HEK293T (cell line): ENCODE measurements at regions not wholly inside any gene's neighbourhood (a gene's known extent, or its start where the extent isn't known, plus 50 kb on each side); places are given as distances from the start of the nearest gene placed in this dataset.

ENCODE experiments used
- CTCF ChIA-PET: fragments of 350-600 bp; formaldehyde crosslinking; extraction: SDS; loops from one replicate; lab custom pipeline; 2021; ENCODE audit warnings: antibody characterized with exemption, inconsistent platforms; lab: Yijun Ruan, JAX
- POLR2A ChIA-PET: fragments of 350-600 bp; formaldehyde crosslinking; extraction: SDS; loops from one replicate; lab custom pipeline; 2020; ENCODE audit warnings: antibody characterized with exemption, inconsistent platforms; lab: Yijun Ruan, JAX
- DNase-seq: peaks from one replicate; pipeline ENCODE4 v3.0.0; 2012; ENCODE audit warnings: mixed read lengths; ENCODE audit errors: extremely low spot score
- ARNT ChIP-seq: fragments of 450-650 bp; IDR thresholded peaks from 2 replicates; pipeline ENCODE4 v1.6.1; 2017; ENCODE audit warnings: mild to moderate bottlenecking
- BHLHE40 ChIP-seq: fragments of 450-650 bp; IDR thresholded peaks from 2 replicates; pipeline ENCODE4 v1.6.1; 2016; ENCODE audit warnings: mild to moderate bottlenecking, moderate library complexity, borderline replicate concordance
- CTBP1 ChIP-seq: fragments of 450-650 bp; IDR thresholded peaks from 2 replicates; pipeline ENCODE4 v1.6.1; 2016; ENCODE audit warnings: borderline replicate concordance
- ELF4 ChIP-seq: fragments of 450-650 bp; IDR thresholded peaks from 2 replicates; pipeline ENCODE4 v1.6.1; 2017; ENCODE audit warnings: antibody characterized with exemption
- FOXA1 ChIP-seq: fragments of 450-650 bp; IDR thresholded peaks from 2 replicates; pipeline ENCODE4 v1.6.1; 2016; ENCODE audit warnings: mild to moderate bottlenecking
- FOXK2 ChIP-seq: fragments of 450-650 bp; IDR thresholded peaks from 2 replicates; pipeline ENCODE4 v1.6.1; 2016; ENCODE audit warnings: mild to moderate bottlenecking
- FOXM1 ChIP-seq: fragments of 450-650 bp; IDR thresholded peaks from 2 replicates; pipeline ENCODE4 v1.6.1; 2017; ENCODE audit warnings: mild to moderate bottlenecking, borderline replicate concordance
- HDGF ChIP-seq: fragments of 450-650 bp; IDR thresholded peaks from 2 replicates; pipeline ENCODE4 v1.6.1; 2017; ENCODE audit warnings: antibody characterized with exemption, borderline replicate concordance
- L3MBTL2 ChIP-seq: fragments of 450-650 bp; conservative IDR thresholded peaks from 2 replicates; pipeline ENCODE4 v1.6.1; 2016; ENCODE audit warnings: mild to moderate bottlenecking
- LEF1 ChIP-seq: fragments of 450-650 bp; IDR thresholded peaks from 2 replicates; pipeline ENCODE4 v1.6.1; 2017; ENCODE audit warnings: mild to moderate bottlenecking, borderline replicate concordance
- NFRKB ChIP-seq: fragments of 450-650 bp; IDR thresholded peaks from 2 replicates; pipeline ENCODE4 v1.6.1; 2016; ENCODE audit warnings: mild to moderate bottlenecking, moderate library complexity
- PKNOX1 ChIP-seq: fragments of 450-650 bp; IDR thresholded peaks from 2 replicates; pipeline ENCODE4 v1.6.1; 2016
- SUZ12 ChIP-seq: fragments of 450-650 bp; IDR thresholded peaks from 2 replicates; pipeline ENCODE4 v1.6.1; 2016; ENCODE audit warnings: mild to moderate bottlenecking
- TARDBP ChIP-seq: fragments of 450-650 bp; IDR thresholded peaks from 2 replicates; pipeline ENCODE4 v1.6.1; 2016
- ZNF384 ChIP-seq: fragments of 450-650 bp; IDR thresholded peaks from 2 replicates; pipeline ENCODE4 v1.6.1; 2016

GRCh38 chr14:43022094-43022800 is 1415.6 kb downstream of the LRFN5 start:
- TF ChIP-seq FOXM1: no peak
- TF ChIP-seq FOXA1: no peak
- TF ChIP-seq BHLHE40: no peak
- TF ChIP-seq TARDBP: no peak
- no peak for TF ChIP-seq FOXK2
- no peak for TF ChIP-seq L3MBTL2
- POLR2A ChIA-PET: no interaction called here
- CTCF ChIA-PET: no interaction called here
- no peak for DNase-seq

- POLR2A ChIA-PET: no interaction called here
- CTCF ChIA-PET: no interaction called here
- TF ChIP-seq FOXM1 (no peak), ELF4 (no peak), L3MBTL2 (no peak), NFRKB (no peak), ZNF384 (no peak), PKNOX1 (no peak)
- DNase-seq: no peak
Observed at GRCh38 chr14:43019826-43020225, 1413.2 kb downstream of the LRFN5 start.

DNA sequence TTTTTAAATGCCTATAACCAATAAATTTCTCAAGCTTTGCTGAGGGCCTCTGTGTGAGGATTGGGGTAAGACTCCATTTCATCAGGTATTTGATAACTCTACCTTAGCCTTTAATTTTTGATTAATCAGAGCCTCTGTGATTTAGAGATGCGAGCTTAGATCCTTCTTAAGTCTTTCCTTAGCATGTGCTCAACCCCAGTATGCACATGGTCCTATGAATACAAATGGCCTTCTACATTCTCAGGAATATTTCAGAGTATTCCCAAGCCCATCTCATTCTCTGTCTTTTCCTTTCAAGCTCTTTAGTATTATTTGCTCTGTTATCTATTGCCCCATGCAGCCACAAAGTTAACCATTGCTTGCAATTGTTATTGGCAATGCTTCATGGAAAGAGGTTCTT is 1407.7 kb downstream of the LRFN5 start:
- TF ChIP-seq PKNOX1: no peak
- TF ChIP-seq HDGF: no peak
- TF ChIP-seq FOXA1: no peak
- TF ChIP-seq BHLHE40: no peak
- TF ChIP-seq ZNF384: no peak
- TF ChIP-seq ELF4: no peak
- no peak for TF ChIP-seq SUZ12
- no peak for TF ChIP-seq CTBP1
- ChIA-PET POLR2A (no interaction called here), CTCF (no interaction called here)
- no peak for DNase-seq

- TF ChIP-seq FOXA1: no peak
- no peak for TF ChIP-seq TARDBP
- TF ChIP-seq FOXM1: no peak
- no peak for TF ChIP-seq ELF4
- no peak for TF ChIP-seq NFRKB
- TF ChIP-seq LEF1: no peak
- no peak for TF ChIP-seq HDGF
- no peak for TF ChIP-seq CTBP1
- ChIA-PET CTCF (no interaction called here), POLR2A (no interaction called here)
- no peak for DNase-seq
Observed at GRCh38 chr14:43012817-43013216, 1406.1 kb downstream of the LRFN5 start.

DNA sequence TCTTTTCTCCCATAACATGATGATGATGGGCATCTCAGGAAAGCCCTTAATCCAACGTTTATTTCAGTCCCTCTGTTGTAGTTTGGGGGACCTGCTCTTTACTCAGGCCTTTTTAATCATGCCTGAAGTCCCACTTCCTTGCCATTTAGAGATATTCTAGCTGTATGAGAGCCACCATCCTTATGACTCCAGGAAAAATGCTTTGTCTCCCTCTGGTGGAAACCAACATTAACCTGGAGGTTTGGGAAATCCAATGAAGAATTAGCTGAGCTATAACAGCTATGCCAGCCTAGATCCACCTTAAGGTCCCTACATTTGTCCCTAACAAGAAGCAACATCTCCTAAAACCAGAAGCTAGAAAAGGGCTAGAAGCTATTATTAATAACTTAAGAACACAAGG is 1399.1 kb downstream of the LRFN5 start:
- no peak for DNase-seq
- POLR2A ChIA-PET: no interaction called here
- CTCF ChIA-PET: no interaction called here
- no peak for TF ChIP-seq SUZ12
- TF ChIP-seq FOXA1: no peak
- no peak for TF ChIP-seq CTBP1
- TF ChIP-seq ELF4: no peak
- no peak for TF ChIP-seq PKNOX1
- TF ChIP-seq ARNT: no peak

- CTCF ChIA-PET: interaction anchor here (0.5 kb wide), 1 partner anchor 106 kb away, joined by 3 read pairs; no protein-coding TSS in a partner anchor
- DNase-seq: peak; percentile 5
- TF ChIP-seq BHLHE40 (no peak), PKNOX1 (no peak), L3MBTL2 (no peak), HDGF (no peak), ARNT (no peak), ZNF384 (no peak), FOXA1 (no peak), ELF4 (no peak), TARDBP (no peak)
- POLR2A ChIA-PET: no interaction called here
Observed at GRCh38 chr14:43003845-43004244, 1397.2 kb downstream of the LRFN5 start.

GRCh38 chr14:43001731-43002130 is 1395.1 kb downstream of the LRFN5 start:
- TF ChIP-seq LEF1: no peak
- no peak for TF ChIP-seq NFRKB
- no peak for TF ChIP-seq SUZ12
- no peak for TF ChIP-seq FOXK2
- TF ChIP-seq PKNOX1: no peak
- TF ChIP-seq L3MBTL2: no peak
- TF ChIP-seq HDGF: no peak
- TF ChIP-seq FOXM1: no peak
- no peak for TF ChIP-seq ARNT
- TF ChIP-seq TARDBP: no peak
- TF ChIP-seq ELF4: no peak
- TF ChIP-seq BHLHE40: no peak
- CTCF ChIA-PET: no interaction called here
- POLR2A ChIA-PET: no interaction called here
- no peak for DNase-seq
